ENCODE measurements at regions not wholly inside any gene's neighbourhood (a gene's known extent, or its start where the extent isn't known, plus 50 kb on each side); places are given as distances from the start of the nearest gene placed in this dataset.
A peak's percentile ranks its signal among the peaks of the same experiment; 100 is the strongest.
"Not testable (repeated sequence)": the region's sequence is repeated elsewhere in the genome, so short reads cannot be mapped to it uniquely, and the experiment has no call there.

GRCh38 chr2:236642584-236643291, 73.1 kb downstream of the ACKR3 start:
- H3K27ac ChIP-seq: peak overlapping the region; percentile 68 to 78
- peaks cover 3 to 17% of the 10 kb centered on the region in 2 donors for H3K9me3 ChIP-seq
- H3K36me3 ChIP-seq: no peaks in the 10 kb centered on the region
- no peaks in the 10 kb centered on the region for H3K27me3 ChIP-seq
- H3K4me3 ChIP-seq: no peak overlapping the region
- peak; percentile 99 for DNase-seq (ENCODE audit: low spot score)
- TF ChIP-seq, protein P1, sequence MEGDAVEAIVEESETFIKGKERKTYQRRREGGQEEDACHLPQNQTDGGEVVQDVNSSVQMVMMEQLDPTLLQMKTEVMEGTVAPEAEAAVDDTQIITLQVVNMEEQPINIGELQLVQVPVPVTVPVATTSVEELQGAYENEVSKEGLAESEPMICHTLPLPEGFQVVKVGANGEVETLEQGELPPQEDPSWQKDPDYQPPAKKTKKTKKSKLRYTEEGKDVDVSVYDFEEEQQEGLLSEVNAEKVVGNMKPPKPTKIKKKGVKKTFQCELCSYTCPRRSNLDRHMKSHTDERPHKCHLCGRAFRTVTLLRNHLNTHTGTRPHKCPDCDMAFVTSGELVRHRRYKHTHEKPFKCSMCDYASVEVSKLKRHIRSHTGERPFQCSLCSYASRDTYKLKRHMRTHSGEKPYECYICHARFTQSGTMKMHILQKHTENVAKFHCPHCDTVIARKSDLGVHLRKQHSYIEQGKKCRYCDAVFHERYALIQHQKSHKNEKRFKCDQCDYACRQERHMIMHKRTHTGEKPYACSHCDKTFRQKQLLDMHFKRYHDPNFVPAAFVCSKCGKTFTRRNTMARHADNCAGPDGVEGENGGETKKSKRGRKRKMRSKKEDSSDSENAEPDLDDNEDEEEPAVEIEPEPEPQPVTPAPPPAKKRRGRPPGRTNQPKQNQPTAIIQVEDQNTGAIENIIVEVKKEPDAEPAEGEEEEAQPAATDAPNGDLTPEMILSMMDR (IDR thresholded peaks at IDR 0.05): no peak
- peaks cover 0 to 13% of the 10 kb centered on the region in 2 donors for H3K4me1 ChIP-seq

- Histone ChIP-seq H3K36me3 (no peaks in the 10 kb centered on the region), H3K4me1 (peaks cover 0 to 13% of the 10 kb centered on the region in 2 donors), H3K27me3 (no peaks in the 10 kb centered on the region), H3K9me3 (peaks cover 3 to 17% of the 10 kb centered on the region in 2 donors), H3K4me3 (no peak overlapping the region), H3K27ac (peak overlapping the region; percentile 68 to 78)
- peak; percentile 44 for DNase-seq (ENCODE audit: low spot score)
- TF ChIP-seq, protein P1 (IDR thresholded peaks at IDR 0.05): no peak
Observed at GRCh38 chr2:236643480-236643879, 73.9 kb downstream of the ACKR3 start.

DNA sequence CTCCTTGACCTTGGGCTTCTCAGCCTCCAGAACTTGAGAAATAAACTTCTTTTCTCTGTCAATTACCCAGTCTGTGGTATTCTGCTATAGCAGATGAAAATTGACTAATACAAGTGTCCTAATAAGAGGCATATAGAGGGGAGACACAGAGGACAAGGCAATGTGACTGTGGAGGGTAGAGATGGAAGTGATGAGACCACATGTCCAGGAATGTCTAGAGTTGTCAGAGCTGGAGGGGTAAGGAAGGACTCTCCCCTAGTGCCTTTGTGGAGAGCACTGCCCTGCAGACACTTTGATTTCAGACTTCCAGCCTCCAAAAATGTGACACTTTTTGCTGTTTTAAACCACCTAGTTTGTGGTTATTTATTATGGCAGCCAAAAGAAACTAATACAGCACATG, 74.4 kb downstream of the ACKR3 start:
- TF ChIP-seq, protein P1 (IDR thresholded peaks at IDR 0.05): no peak
- H3K36me3 ChIP-seq: no peaks in the 10 kb centered on the region
- no peaks in the 10 kb centered on the region for H3K27me3 ChIP-seq
- H3K4me1 ChIP-seq: peaks cover 0 to 13% of the 10 kb centered on the region in 2 donors
- peaks cover 3 to 17% of the 10 kb centered on the region in 2 donors for H3K9me3 ChIP-seq
- peak overlapping the region in 1 of 2 donors; percentile 68 for H3K27ac ChIP-seq
- no peak for DNase-seq (ENCODE audit: low spot score)
- H3K4me3 ChIP-seq: no peak overlapping the region

DNA sequence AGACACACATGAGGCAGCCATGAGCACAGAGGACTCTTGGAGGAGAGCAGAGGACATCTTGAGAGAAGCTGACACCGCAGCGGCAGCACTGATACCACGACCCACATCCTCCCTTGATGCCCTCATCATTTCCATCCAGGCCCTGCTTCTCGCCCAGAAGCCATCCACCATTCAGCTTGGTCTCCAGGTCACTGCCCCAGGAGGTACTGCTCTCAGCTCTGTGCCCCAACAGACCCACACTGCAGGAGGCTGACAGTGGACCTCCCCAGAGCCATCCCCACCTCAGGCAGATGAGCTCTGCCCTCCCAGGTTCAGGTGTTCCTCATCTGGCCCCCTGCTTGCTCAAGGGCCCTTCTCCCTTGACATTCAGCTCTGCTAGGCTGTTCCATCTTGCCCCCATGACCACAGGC, 74.9 kb downstream of the ACKR3 start:
- peaks cover 0 to 13% of the 10 kb centered on the region in 2 donors for H3K4me1 ChIP-seq
- H3K9me3 ChIP-seq: peaks cover 3 to 21% of the 10 kb centered on the region in 2 donors
- H3K4me3 ChIP-seq: no peak overlapping the region
- DNase-seq (ENCODE audit: low spot score): peak; percentile 46
- H3K27me3 ChIP-seq: no peaks in the 10 kb centered on the region
- TF ChIP-seq, protein P1 (IDR thresholded peaks at IDR 0.05): no peak
- H3K36me3 ChIP-seq: no peaks in the 10 kb centered on the region
- H3K27ac ChIP-seq: no peak overlapping the region

GRCh38 chr2:236645141-236645540, 75.5 kb downstream of the ACKR3 start:
- H3K27ac ChIP-seq, H3K36me3 ChIP-seq, H3K4me3 ChIP-seq, H3K27me3 ChIP-seq: not testable (repeated sequence)
- Histone ChIP-seq H3K9me3 (peaks cover 3 to 27% of the 10 kb centered on the region in 2 donors), H3K4me1 (peaks cover 0 to 13% of the 10 kb centered on the region in 2 donors)
- peak; percentile 4 for DNase-seq (ENCODE audit: low spot score)

DNA sequence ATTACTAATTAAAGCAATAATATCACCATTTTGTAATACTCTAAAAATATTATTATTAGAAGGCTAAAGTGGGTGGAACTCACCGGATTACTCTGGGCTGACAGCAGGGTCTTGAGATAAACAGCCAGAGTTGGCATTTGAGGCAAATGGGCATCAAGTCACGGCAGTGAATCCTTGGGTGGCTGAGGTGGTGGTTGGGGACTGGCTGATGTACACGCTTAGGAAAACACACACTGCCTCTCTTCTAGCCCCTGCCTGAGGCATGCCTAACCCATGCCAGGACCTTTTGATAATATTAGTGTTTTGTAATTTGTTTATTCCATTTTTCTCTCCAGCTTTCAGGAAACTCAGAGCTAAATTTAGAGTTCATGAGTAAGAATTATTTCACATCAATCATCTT, 76.8 kb downstream of the ACKR3 start:
- TF ChIP-seq, protein P1 (IDR thresholded peaks at IDR 0.05): no peak
- H3K27ac ChIP-seq: no peak overlapping the region
- peaks cover 0 to 13% of the 10 kb centered on the region in 2 donors for H3K4me1 ChIP-seq
- peaks cover 0 to 26% of the 10 kb centered on the region in 2 donors for H3K9me3 ChIP-seq
- DNase-seq (ENCODE audit: low spot score): peak; percentile 57
- no peaks in the 10 kb centered on the region for H3K36me3 ChIP-seq
- H3K4me3 ChIP-seq: no peak overlapping the region
- H3K27me3 ChIP-seq: no peaks in the 10 kb centered on the region
